ENCODE measurements at regions not wholly inside any gene's neighbourhood (a gene's known extent, or its start where the extent isn't known, plus 50 kb on each side); places are given as distances from the start of the nearest gene placed in this dataset.

- DNase-seq (ENCODE audit: low read depth, low spot score): no peak
- in situ Hi-C loops (cut with HindIII; ENCODE audit: low pct_unique_long_range_greater_than_20kb, low sequenced_read_pairs): no loop called here
These were observed 293.0 kb downstream of the GRB14 start for GRCh38 chr2:164328310-164328709.

GRCh38 chr2:164323978-164324377, 297.3 kb downstream of the GRB14 start:
- in situ Hi-C loops (cut with HindIII; ENCODE audit: low pct_unique_long_range_greater_than_20kb, low sequenced_read_pairs): no loop called here
- no peak for DNase-seq (ENCODE audit: low read depth, low spot score)

GRCh38 chr2:164314148-164314547, 307.1 kb downstream of the GRB14 start:
- no peak for DNase-seq (ENCODE audit: low read depth, low spot score)
- in situ Hi-C loops (cut with HindIII; ENCODE audit: low pct_unique_long_range_greater_than_20kb, low sequenced_read_pairs): no loop called here

- no peak for DNase-seq (ENCODE audit: low read depth, low spot score)
- in situ Hi-C loops (cut with HindIII; ENCODE audit: low pct_unique_long_range_greater_than_20kb, low sequenced_read_pairs): no loop called here
These were observed 314.4 kb downstream of the GRB14 start for GRCh38 chr2:164306872-164307271.

- in situ Hi-C loops (cut with HindIII; ENCODE audit: low pct_unique_long_range_greater_than_20kb, low sequenced_read_pairs): no loop called here
- no peak for DNase-seq (ENCODE audit: low read depth, low spot score)
These were observed 318.5 kb downstream of the GRB14 start for GRCh38 chr2:164302786-164303185.

- in situ Hi-C loops (cut with HindIII; ENCODE audit: low pct_unique_long_range_greater_than_20kb, low sequenced_read_pairs): no loop called here
These were observed 333.0 kb downstream of the GRB14 start for GRCh38 chr2:164288235-164288634.

GRCh38 chr2:164287056-164287455, 334.2 kb downstream of the GRB14 start:
- in situ Hi-C loops (cut with HindIII; ENCODE audit: low pct_unique_long_range_greater_than_20kb, low sequenced_read_pairs): no loop called here
- no peak for DNase-seq (ENCODE audit: low read depth, low spot score)

More at GRCh38 chr2:164288235-164288634, 333.0 kb downstream of the GRB14 start:
- no peak for DNase-seq (ENCODE audit: low read depth, low spot score)

- in situ Hi-C loops (cut with HindIII; ENCODE audit: low pct_unique_long_range_greater_than_20kb, low sequenced_read_pairs): no loop called here
These were observed 335.7 kb downstream of the GRB14 start for GRCh38 chr2:164285576-164285975.

GRCh38 chr2:164281896-164282295, 339.4 kb downstream of the GRB14 start:
- DNase-seq (ENCODE audit: low read depth, low spot score): no peak
- in situ Hi-C loops (cut with HindIII; ENCODE audit: low pct_unique_long_range_greater_than_20kb, low sequenced_read_pairs): no loop called here

More at GRCh38 chr2:164285576-164285975, 335.7 kb downstream of the GRB14 start:
- DNase-seq (ENCODE audit: low read depth, low spot score): no peak

GRCh38 chr2:164275659-164276058, 345.6 kb downstream of the GRB14 start:
- no peak for DNase-seq (ENCODE audit: low read depth, low spot score)
- in situ Hi-C loops (cut with HindIII; ENCODE audit: low pct_unique_long_range_greater_than_20kb, low sequenced_read_pairs): no loop called here

GRCh38 chr2:164260506-164260905, 360.8 kb downstream of the GRB14 start:
- in situ Hi-C loops (cut with HindIII; ENCODE audit: low pct_unique_long_range_greater_than_20kb, low sequenced_read_pairs): no loop called here
- DNase-seq (ENCODE audit: low read depth, low spot score): no peak

GRCh38 chr2:164257742-164258141, 363.5 kb downstream of the GRB14 start:
- DNase-seq (ENCODE audit: low read depth, low spot score): no peak
- in situ Hi-C loops (cut with HindIII; ENCODE audit: low pct_unique_long_range_greater_than_20kb, low sequenced_read_pairs): no loop called here

- no peak for DNase-seq (ENCODE audit: low read depth, low spot score)
- in situ Hi-C loops (cut with HindIII; ENCODE audit: low pct_unique_long_range_greater_than_20kb, low sequenced_read_pairs): no loop called here
These were observed 368.6 kb downstream of the GRB14 start for GRCh38 chr2:164252568-164253287.

GRCh38 chr2:164243315-164243714, 378.0 kb downstream of the GRB14 start:
- DNase-seq (ENCODE audit: low read depth, low spot score): no peak
- in situ Hi-C loops (cut with HindIII; ENCODE audit: low pct_unique_long_range_greater_than_20kb, low sequenced_read_pairs): no loop called here

- in situ Hi-C loops (cut with HindIII; ENCODE audit: low pct_unique_long_range_greater_than_20kb, low sequenced_read_pairs): no loop called here
These were observed 378.9 kb downstream of the GRB14 start for GRCh38 chr2:164242409-164242808.

GRCh38 chr2:164234074-164234473, 387.2 kb downstream of the GRB14 start:
- DNase-seq (ENCODE audit: low read depth, low spot score): no peak
- in situ Hi-C loops (cut with HindIII; ENCODE audit: low pct_unique_long_range_greater_than_20kb, low sequenced_read_pairs): no loop called here

More at GRCh38 chr2:164242409-164242808, 378.9 kb downstream of the GRB14 start:
- no peak for DNase-seq (ENCODE audit: low read depth, low spot score)

- in situ Hi-C loops (cut with HindIII; ENCODE audit: low pct_unique_long_range_greater_than_20kb, low sequenced_read_pairs): no loop called here
- no peak for DNase-seq (ENCODE audit: low read depth, low spot score)
These were observed 397.3 kb downstream of the GRB14 start for GRCh38 chr2:164224007-164224406.

GRCh38 chr2:164221473-164221872, 399.8 kb downstream of the GRB14 start:
- no peak for DNase-seq (ENCODE audit: low read depth, low spot score)
- in situ Hi-C loops (cut with HindIII; ENCODE audit: low pct_unique_long_range_greater_than_20kb, low sequenced_read_pairs): no loop called here

- DNase-seq (ENCODE audit: low read depth, low spot score): no peak
- in situ Hi-C loops (cut with HindIII; ENCODE audit: low pct_unique_long_range_greater_than_20kb, low sequenced_read_pairs): no loop called here
These were observed 401.0 kb downstream of the GRB14 start for GRCh38 chr2:164220265-164220664.

- DNase-seq (ENCODE audit: low read depth, low spot score): peak; percentile 67
- in situ Hi-C loops (cut with HindIII; ENCODE audit: low pct_unique_long_range_greater_than_20kb, low sequenced_read_pairs): no loop called here
These were observed 407.4 kb downstream of the GRB14 start for GRCh38 chr2:164213916-164214315.
